NCI-H446 treated with DMSO at 0.1 percent for 48 hours (cell line): ENCODE measurements at regions not wholly inside any gene's neighbourhood (a gene's known extent, or its start where the extent isn't known, plus 50 kb on each side); places are given as distances from the start of the nearest gene placed in this dataset.

Experiments used
- DNase-seq: peaks from one replicate; lab custom pipeline; 2025; lab: John Stamatoyannopoulos, UW

- DNase-seq, result no peak
Measured at GRCh38 chr9:13896922-13897835, 416.8 kb downstream of the NFIB start.

GRCh38 chr9:13896047-13896446 lies 417.9 kb downstream of the NFIB start:
- no peak for DNase-seq

GRCh38 chr9:13885258-13885657 lies 428.7 kb downstream of the NFIB start:
- DNase-seq, result no peak

GRCh38 chr9:13879981-13880380 lies 434.0 kb downstream of the NFIB start:
- no peak for DNase-seq

GRCh38 chr9:13879011-13879410 lies 434.9 kb downstream of the NFIB start:
- DNase-seq, result no peak

- no peak for DNase-seq
Measured at GRCh38 chr9:13878241-13878711, 435.7 kb downstream of the NFIB start.

- no peak for DNase-seq
Measured at GRCh38 chr9:13876741-13877140, 437.2 kb downstream of the NFIB start.

GRCh38 chr9:13873203-13873602 lies 440.7 kb downstream of the NFIB start:
- DNase-seq, result no peak

GRCh38 chr9:13868336-13868735 lies 445.6 kb downstream of the NFIB start:
- DNase-seq, result no peak

- DNase-seq, result no peak
Measured at GRCh38 chr9:13865869-13866268, 448.1 kb downstream of the NFIB start.

- peak; percentile 81 for DNase-seq
Measured at GRCh38 chr9:13863112-13863511, 450.8 kb downstream of the NFIB start.

- DNase-seq, result peak; percentile 78
Measured at GRCh38 chr9:13862654-13863053, 451.3 kb downstream of the NFIB start.

GRCh38 chr9:13860946-13861640 lies 452.8 kb downstream of the NFIB start:
- DNase-seq, result no peak

GRCh38 chr9:13860019-13860418 lies 453.9 kb downstream of the NFIB start:
- DNase-seq, result no peak

- DNase-seq, result no peak
Measured at GRCh38 chr9:13857521-13857920, 456.4 kb downstream of the NFIB start.

GRCh38 chr9:13847270-13847669 lies 466.7 kb downstream of the NFIB start:
- DNase-seq, result no peak

GRCh38 chr9:13845460-13845859 lies 468.5 kb downstream of the NFIB start:
- DNase-seq, result no peak

- no peak for DNase-seq
Measured at GRCh38 chr9:13841746-13842462, 472.0 kb downstream of the NFIB start.

- no peak for DNase-seq
Measured at GRCh38 chr9:13832446-13832845, 481.5 kb downstream of the NFIB start.

GRCh38 chr9:13823026-13823425 lies 490.9 kb downstream of the NFIB start:
- no peak for DNase-seq

GRCh38 chr9:13817754-13818278 lies 496.1 kb downstream of the NFIB start:
- no peak for DNase-seq

- DNase-seq, result no peak
Measured at GRCh38 chr9:13816837-13817236, 497.1 kb downstream of the NFIB start.
